ENCODE measurements at regions not wholly inside any gene's neighbourhood (a gene's known extent, or its start where the extent isn't known, plus 50 kb on each side); places are given as distances from the start of the nearest gene placed in this dataset.

DNA sequence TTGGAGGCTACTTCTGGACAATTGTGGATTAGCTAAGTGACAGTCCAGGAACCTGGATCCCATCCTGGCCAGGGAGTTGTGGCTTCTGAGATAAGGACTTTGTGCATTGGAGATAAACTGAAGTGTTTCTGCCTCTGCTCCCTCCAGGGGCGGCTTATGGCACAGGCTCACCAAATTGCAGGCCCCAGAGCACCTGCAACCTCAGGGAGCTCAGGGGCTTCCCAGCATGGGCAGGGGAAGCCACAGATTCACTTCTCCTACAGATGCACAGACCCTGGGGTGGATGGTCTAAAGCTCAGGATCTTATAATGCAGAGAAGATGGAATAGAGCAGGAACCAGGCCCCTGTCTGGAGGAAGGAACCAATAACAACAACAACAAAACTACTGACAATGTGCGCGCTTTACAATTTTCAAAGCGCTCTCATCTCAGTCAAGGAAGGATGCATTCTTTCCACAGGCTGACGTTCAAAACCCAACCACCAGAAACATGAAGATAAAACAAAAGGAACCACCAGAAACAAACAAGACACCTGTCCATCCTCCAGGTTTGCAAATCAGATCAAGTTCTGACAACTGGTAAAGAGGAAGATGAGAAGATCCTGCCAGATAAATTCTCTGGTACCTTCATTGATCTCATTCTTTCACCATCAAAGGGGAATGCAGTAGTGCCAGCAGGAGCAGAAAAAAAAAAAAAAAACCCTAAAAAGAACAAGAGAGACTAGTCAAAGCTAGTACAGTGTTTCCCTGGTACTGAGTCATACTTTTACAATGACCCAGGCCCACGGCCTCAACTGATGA is 121.0 kb upstream of the IRF2BP2 start:
- Histone ChIP-seq H3K79me2 (ENCODE audit: insufficient read depth, low read length) (peaks cover 7% of the 10 kb centered on the region), H3K27me3 (ENCODE audit: control insufficient read depth in 1 of 2, insufficient read depth in 2 of 2, low read length in 2 of 2) (no peaks in the 10 kb centered on the region), H3K4me1 (ENCODE audit: insufficient read depth, low read length) (peaks cover 96% of the 10 kb centered on the region), H3K4me3 (replicated peaks in 1 of 3; ENCODE audit: insufficient read depth in 1 of 3, low read depth in 2 of 3, low read length in 3 of 3) (no peak overlapping the region), H3K36me3 (replicated peaks in 1 of 2; ENCODE audit: control insufficient read depth in 1 of 2, insufficient read depth in 2 of 2, low read length in 2 of 2) (no peaks in the 10 kb centered on the region), H2AFZ (ENCODE audit: low read length) (no peak overlapping the region), H3K9me3 (ENCODE audit: low read length) (no peaks in the 10 kb centered on the region), H3K9ac (ENCODE audit: insufficient read depth, low read depth, low read length) (0 out of 2 replicates have a peak overlapping the region, but pooled peaks have one; percentile 20), H3K27ac (ENCODE audit: extremely low read length, insufficient read depth, low read length) (peak overlapping the region; percentile 36), H4K20me1 (ENCODE audit: insufficient read depth, low read length) (no peaks in the 10 kb centered on the region), H3K4me2 (ENCODE audit: low read depth, low read length) (peak overlapping the region; percentile 13; the same call in 1 of the 2 replicates)
- peak; percentile 59 for DNase-seq (ENCODE audit: low spot score)
- ChIA-PET CTCF (ENCODE audit: low intra/inter-chr PET ratio, low total read pairs) (no interaction called here), POLR2A (interaction anchor here (1.0 to 2.5 kb wide), 7 partner anchors 9 to 343 kb away, joined by 3 to 14 read pairs (median 4); no protein-coding TSS in a partner anchor)
- FAIRE-seq = peak; percentile 26
- ATAC-seq = peak; percentile 47
- intact Hi-C loops (cut with micrococcal nuclease; ENCODE audit: unreplicated experiment) (loop anchor here (1.0 kb wide), 1 partner anchor 38 kb away; no protein-coding TSS in a partner anchor), in situ Hi-C loops (cut with HindIII; ENCODE audit: extremely low pct_ligation_motif_present, low pct_unique_long_range_greater_than_20kb) (no loop called here)
- no TSS peak for BruUV-seq (replicated peaks)
- WGBS (ENCODE audit: low lambda C conversion rate) = 81% methylated on average over 5 of the region's 6 CpGs
- TF ChIP-seq ZNF772 (CRISPR knock-in tag; IDR thresholded peaks at IDR 0.05) = 0 out of 2 replicates have a peak, but pooled peaks have one; percentile 37
- TF ChIP-seq HNF4A (CRISPR knock-in tag; IDR thresholded peaks at IDR 0.05) = peak; percentile 29; the same call in 1 of the 2 replicates
- TF ChIP-seq NFIB (CRISPR knock-in tag; IDR thresholded peaks at IDR 0.05; ENCODE audit: borderline replicate concordance) = 0 out of 2 replicates have a peak, but pooled peaks have one; percentile 16
- no peak for TF ChIP-seq MAZ (IDR thresholded peaks at IDR 0.05; ENCODE audit: borderline replicate concordance, low read depth, low read length)
- TF ChIP-seq MAZ (CRISPR knock-in tag; IDR thresholded peaks at IDR 0.05; ENCODE audit: low read depth) = 0 out of 2 replicates have a peak, but pooled peaks have one; percentile 32
- TF ChIP-seq, protein P1, sequence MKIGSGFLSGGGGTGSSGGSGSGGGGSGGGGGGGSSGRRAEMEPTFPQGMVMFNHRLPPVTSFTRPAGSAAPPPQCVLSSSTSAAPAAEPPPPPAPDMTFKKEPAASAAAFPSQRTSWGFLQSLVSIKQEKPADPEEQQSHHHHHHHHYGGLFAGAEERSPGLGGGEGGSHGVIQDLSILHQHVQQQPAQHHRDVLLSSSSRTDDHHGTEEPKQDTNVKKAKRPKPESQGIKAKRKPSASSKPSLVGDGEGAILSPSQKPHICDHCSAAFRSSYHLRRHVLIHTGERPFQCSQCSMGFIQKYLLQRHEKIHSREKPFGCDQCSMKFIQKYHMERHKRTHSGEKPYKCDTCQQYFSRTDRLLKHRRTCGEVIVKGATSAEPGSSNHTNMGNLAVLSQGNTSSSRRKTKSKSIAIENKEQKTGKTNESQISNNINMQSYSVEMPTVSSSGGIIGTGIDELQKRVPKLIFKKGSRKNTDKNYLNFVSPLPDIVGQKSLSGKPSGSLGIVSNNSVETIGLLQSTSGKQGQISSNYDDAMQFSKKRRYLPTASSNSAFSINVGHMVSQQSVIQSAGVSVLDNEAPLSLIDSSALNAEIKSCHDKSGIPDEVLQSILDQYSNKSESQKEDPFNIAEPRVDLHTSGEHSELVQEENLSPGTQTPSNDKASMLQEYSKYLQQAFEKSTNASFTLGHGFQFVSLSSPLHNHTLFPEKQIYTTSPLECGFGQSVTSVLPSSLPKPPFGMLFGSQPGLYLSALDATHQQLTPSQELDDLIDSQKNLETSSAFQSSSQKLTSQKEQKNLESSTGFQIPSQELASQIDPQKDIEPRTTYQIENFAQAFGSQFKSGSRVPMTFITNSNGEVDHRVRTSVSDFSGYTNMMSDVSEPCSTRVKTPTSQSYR (CRISPR knock-in tag; IDR thresholded peaks at IDR 0.05; ENCODE audit: borderline replicate concordance) = no peak
- 0 out of 2 replicates have a peak, but pooled peaks have one; percentile 30 for TF ChIP-seq ZNF121 (CRISPR knock-in tag; IDR thresholded peaks at IDR 0.05)
- TF ChIP-seq EP300 (IDR thresholded peaks at IDR 0.05; ENCODE audit: low read depth in 2 of 2, low read length in 2 of 2) = peak in 1 of 2 experiments; percentile 9; a peak in 1 of 4 replicates
- no peak for TF ChIP-seq EP300 (CRISPR knock-in tag; IDR thresholded peaks at IDR 0.05; ENCODE audit: borderline replicate concordance)
- no peak for TF ChIP-seq RXRB (CRISPR knock-in tag; IDR thresholded peaks at IDR 0.05; ENCODE audit: borderline replicate concordance)
- TF ChIP-seq NCOA5 (CRISPR knock-in tag; IDR thresholded peaks at IDR 0.05) = 0 out of 2 replicates have a peak, but pooled peaks have one; percentile 17
- TF ChIP-seq LCORL (IDR thresholded peaks at IDR 0.05) = no peak
- 0 out of 2 replicates have a peak, but pooled peaks have one; percentile 5 for TF ChIP-seq LCORL (CRISPR knock-in tag; IDR thresholded peaks at IDR 0.05)
- TF ChIP-seq, protein P2, sequence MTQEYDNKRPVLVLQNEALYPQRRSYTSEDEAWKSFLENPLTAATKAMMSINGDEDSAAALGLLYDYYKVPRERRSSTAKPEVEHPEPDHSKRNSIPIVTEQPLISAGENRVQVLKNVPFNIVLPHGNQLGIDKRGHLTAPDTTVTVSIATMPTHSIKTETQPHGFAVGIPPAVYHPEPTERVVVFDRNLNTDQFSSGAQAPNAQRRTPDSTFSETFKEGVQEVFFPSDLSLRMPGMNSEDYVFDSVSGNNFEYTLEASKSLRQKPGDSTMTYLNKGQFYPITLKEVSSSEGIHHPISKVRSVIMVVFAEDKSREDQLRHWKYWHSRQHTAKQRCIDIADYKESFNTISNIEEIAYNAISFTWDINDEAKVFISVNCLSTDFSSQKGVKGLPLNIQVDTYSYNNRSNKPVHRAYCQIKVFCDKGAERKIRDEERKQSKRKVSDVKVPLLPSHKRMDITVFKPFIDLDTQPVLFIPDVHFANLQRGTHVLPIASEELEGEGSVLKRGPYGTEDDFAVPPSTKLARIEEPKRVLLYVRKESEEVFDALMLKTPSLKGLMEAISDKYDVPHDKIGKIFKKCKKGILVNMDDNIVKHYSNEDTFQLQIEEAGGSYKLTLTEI (CRISPR knock-in tag; conservative IDR thresholded peaks at IDR 0.05) = no peak
- TF ChIP-seq ZNF263 (CRISPR knock-in tag; IDR thresholded peaks at IDR 0.05) = 0 out of 2 replicates have a peak, but pooled peaks have one; percentile 39
- 0 out of 2 replicates have a peak, but pooled peaks have one; percentile 6 for TF ChIP-seq SP5 (CRISPR knock-in tag; IDR thresholded peaks at IDR 0.05; ENCODE audit: borderline replicate concordance, low read depth)
- TF ChIP-seq, protein P3, sequence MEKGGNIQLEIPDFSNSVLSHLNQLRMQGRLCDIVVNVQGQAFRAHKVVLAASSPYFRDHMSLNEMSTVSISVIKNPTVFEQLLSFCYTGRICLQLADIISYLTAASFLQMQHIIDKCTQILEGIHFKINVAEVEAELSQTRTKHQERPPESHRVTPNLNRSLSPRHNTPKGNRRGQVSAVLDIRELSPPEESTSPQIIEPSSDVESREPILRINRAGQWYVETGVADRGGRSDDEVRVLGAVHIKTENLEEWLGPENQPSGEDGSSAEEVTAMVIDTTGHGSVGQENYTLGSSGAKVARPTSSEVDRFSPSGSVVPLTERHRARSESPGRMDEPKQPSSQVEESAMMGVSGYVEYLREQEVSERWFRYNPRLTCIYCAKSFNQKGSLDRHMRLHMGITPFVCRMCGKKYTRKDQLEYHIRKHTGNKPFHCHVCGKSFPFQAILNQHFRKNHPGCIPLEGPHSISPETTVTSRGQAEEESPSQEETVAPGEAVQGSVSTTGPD (CRISPR knock-in tag; IDR thresholded peaks at IDR 0.05) = no peak
- TF ChIP-seq FOSL2 (CRISPR knock-in tag; IDR thresholded peaks at IDR 0.05) = 0 out of 2 replicates have a peak, but pooled peaks have one; percentile 0
